Thyroid gland (tissue), 4 donors: ENCODE measurements at regions not wholly inside any gene's neighbourhood (a gene's known extent, or its start where the extent isn't known, plus 50 kb on each side); places are given as distances from the start of the nearest gene placed in this dataset.

Source experiments
- CTCF ChIP-seq, 6 experiments: fragments of 200-600 bp in 3 of 6; fragments of 450-650 bp in 3 of 6; sonication (generic) in 3 of 6; IDR thresholded peaks; one replicate each; pipeline ENCODE4 v1.5.1; 2016 to 2019; ENCODE audit warnings: antibody characterized with exemption in 6 of 6, mild to moderate bottlenecking in 2 of 6, inconsistent platforms in 1 of 6, moderate library complexity in 1 of 6
- POLR2A ChIP-seq, 2 donors: fragments of 450-650 bp; IDR thresholded peaks; one replicate each; pipeline ENCODE4 v1.6.1; 2017; ENCODE audit warnings: antibody characterized with exemption in 2 of 2, mild to moderate bottlenecking in 2 of 2, moderate library complexity in 1 of 2

- TF ChIP-seq CTCF (IDR thresholded peaks at IDR 0.05) (no peak), POLR2A (IDR thresholded peaks at IDR 0.05) (no peak)
Measured at GRCh38 chr5:96528826-96529474, 95.9 kb upstream of the PCSK1 start.
